ENCODE measurements at regions not wholly inside any gene's neighbourhood (a gene's known extent, or its start where the extent isn't known, plus 50 kb on each side); places are given as distances from the start of the nearest gene placed in this dataset.

DNA sequence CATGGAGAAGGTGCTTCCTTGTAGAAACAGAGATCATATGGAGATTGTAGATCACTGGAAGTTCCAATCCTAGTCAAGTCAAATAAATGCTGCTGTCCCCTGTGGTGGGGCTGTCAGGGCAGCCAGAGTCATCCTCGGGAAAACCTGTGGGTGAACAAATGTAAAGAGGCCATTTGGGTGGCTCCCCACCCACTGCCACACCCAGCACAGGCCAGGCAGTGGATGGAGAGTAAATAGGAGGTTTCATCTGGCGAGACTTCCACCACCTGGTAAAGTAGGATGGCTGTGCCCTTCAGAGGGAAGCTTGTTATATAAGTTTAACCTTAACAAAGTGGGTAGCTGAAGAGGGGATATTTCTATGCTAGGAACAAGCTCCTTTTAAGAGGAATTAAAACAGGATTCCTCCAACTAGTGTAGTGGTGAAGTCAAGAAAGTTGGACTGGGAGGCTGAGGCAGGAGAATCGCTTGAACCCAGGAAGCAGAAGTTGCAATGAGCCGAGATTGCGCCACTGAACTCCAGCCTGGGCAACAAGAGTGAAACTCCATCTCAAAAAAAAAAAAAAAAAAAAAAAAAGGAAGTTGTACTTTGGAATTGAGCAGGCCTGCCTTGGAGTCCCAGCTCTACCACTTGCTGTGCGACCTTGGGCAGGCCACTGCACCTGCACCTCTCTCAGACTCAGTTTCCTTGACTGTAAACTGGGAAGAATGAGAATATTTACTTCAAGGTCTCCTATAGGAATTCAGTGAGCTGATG, 273.7 kb downstream of the PTTG2 start:
- TF ChIP-seq, protein P1, sequence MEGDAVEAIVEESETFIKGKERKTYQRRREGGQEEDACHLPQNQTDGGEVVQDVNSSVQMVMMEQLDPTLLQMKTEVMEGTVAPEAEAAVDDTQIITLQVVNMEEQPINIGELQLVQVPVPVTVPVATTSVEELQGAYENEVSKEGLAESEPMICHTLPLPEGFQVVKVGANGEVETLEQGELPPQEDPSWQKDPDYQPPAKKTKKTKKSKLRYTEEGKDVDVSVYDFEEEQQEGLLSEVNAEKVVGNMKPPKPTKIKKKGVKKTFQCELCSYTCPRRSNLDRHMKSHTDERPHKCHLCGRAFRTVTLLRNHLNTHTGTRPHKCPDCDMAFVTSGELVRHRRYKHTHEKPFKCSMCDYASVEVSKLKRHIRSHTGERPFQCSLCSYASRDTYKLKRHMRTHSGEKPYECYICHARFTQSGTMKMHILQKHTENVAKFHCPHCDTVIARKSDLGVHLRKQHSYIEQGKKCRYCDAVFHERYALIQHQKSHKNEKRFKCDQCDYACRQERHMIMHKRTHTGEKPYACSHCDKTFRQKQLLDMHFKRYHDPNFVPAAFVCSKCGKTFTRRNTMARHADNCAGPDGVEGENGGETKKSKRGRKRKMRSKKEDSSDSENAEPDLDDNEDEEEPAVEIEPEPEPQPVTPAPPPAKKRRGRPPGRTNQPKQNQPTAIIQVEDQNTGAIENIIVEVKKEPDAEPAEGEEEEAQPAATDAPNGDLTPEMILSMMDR (IDR thresholded peaks at IDR 0.05): no peak
- TF ChIP-seq POLR2A (IDR thresholded peaks at IDR 0.05): no peak

All from Peyer's patch (tissue), 4 donors.